ENCODE measurements at regions not wholly inside any gene's neighbourhood (a gene's known extent, or its start where the extent isn't known, plus 50 kb on each side); places are given as distances from the start of the nearest gene placed in this dataset.

GRCh38 chr18:22336406-22336805, 81.3 kb downstream of the CTAGE1 start:
- 94% methylated on average over 4 of the region's 4 CpGs for WGBS
- Histone ChIP-seq H3K4me1 (ENCODE audit: control insufficient read depth in 2 of 2, insufficient read depth in 2 of 2, low read length in 2 of 2) (peaks cover 0 to 3% of the 10 kb centered on the region in 2 donors), H3K27me3 (ENCODE audit: control insufficient read depth in 2 of 2, insufficient read depth in 1 of 2, low read length in 1 of 2) (no peaks in the 10 kb centered on the region), H3K36me3 (ENCODE audit: control insufficient read depth in 2 of 2, insufficient read depth in 2 of 2, low read length in 1 of 2) (no peaks in the 10 kb centered on the region), H3K27ac (ENCODE audit: low read depth in 1 of 2, low read length in 1 of 2) (no peak overlapping the region), H3K4me3 (ENCODE audit: low read length in 2 of 2) (no peak overlapping the region), H3K9me3 (ENCODE audit: control insufficient read depth in 2 of 2, insufficient read depth in 1 of 2, low read length in 1 of 2) (no peaks in the 10 kb centered on the region)
- no peak for DNase-seq (ENCODE audit: low read depth in 6 of 9, low spot score in 9 of 9)

GRCh38 chr18:22335731-22336198, 82.0 kb downstream of the CTAGE1 start:
- no peak for DNase-seq (ENCODE audit: low read depth in 6 of 9, low spot score in 9 of 9)
- 83% methylated on average over 15 of the region's 15 CpGs for WGBS
- no peak overlapping the region for H3K4me3 ChIP-seq (ENCODE audit: low read length in 2 of 2)

GRCh38 chr18:22334567-22334966, 83.1 kb downstream of the CTAGE1 start:
- Histone ChIP-seq H3K4me3 (ENCODE audit: low read length in 2 of 2) (no peak overlapping the region), H3K4me1 (ENCODE audit: control insufficient read depth in 2 of 2, insufficient read depth in 2 of 2, low read length in 2 of 2) (peaks cover 0 to 3% of the 10 kb centered on the region in 2 donors), H3K27ac (ENCODE audit: low read depth in 1 of 2, low read length in 1 of 2) (no peak overlapping the region), H3K27me3 (ENCODE audit: control insufficient read depth in 2 of 2, insufficient read depth in 1 of 2, low read length in 1 of 2) (no peaks in the 10 kb centered on the region), H3K9me3 (ENCODE audit: control insufficient read depth in 2 of 2, insufficient read depth in 1 of 2, low read length in 1 of 2) (no peaks in the 10 kb centered on the region), H3K36me3 (ENCODE audit: control insufficient read depth in 2 of 2, insufficient read depth in 2 of 2, low read length in 1 of 2) (no peaks in the 10 kb centered on the region)
- WGBS: 94% methylated on average over 5 of the region's 5 CpGs
- DNase-seq (ENCODE audit: low read depth in 6 of 9, low spot score in 9 of 9): no peak

More at GRCh38 chr18:22335731-22336198, 82.0 kb downstream of the CTAGE1 start:
- Histone ChIP-seq H3K9me3 (ENCODE audit: control insufficient read depth in 2 of 2, insufficient read depth in 1 of 2, low read length in 1 of 2) (no peaks in the 10 kb centered on the region), H3K27ac (ENCODE audit: low read depth in 1 of 2, low read length in 1 of 2) (no peak overlapping the region), H3K27me3 (ENCODE audit: control insufficient read depth in 2 of 2, insufficient read depth in 1 of 2, low read length in 1 of 2) (no peaks in the 10 kb centered on the region), H3K36me3 (ENCODE audit: control insufficient read depth in 2 of 2, insufficient read depth in 2 of 2, low read length in 1 of 2) (no peaks in the 10 kb centered on the region), H3K4me1 (ENCODE audit: control insufficient read depth in 2 of 2, insufficient read depth in 2 of 2, low read length in 2 of 2) (peaks cover 0 to 3% of the 10 kb centered on the region in 2 donors)

- WGBS: 63% methylated on average over 5 of the region's 5 CpGs
- H3K27me3 ChIP-seq (ENCODE audit: control insufficient read depth in 2 of 2, insufficient read depth in 1 of 2, low read length in 1 of 2): no peaks in the 10 kb centered on the region
- no peaks in the 10 kb centered on the region for H3K36me3 ChIP-seq (ENCODE audit: control insufficient read depth in 2 of 2, insufficient read depth in 2 of 2, low read length in 1 of 2)
- DNase-seq (ENCODE audit: low read depth in 6 of 9, low spot score in 9 of 9): no peak
- no peaks in the 10 kb centered on the region for H3K9me3 ChIP-seq (ENCODE audit: control insufficient read depth in 2 of 2, insufficient read depth in 1 of 2, low read length in 1 of 2)
- H3K4me3 ChIP-seq (ENCODE audit: low read length in 2 of 2): no peak overlapping the region
- no peak overlapping the region for H3K27ac ChIP-seq (ENCODE audit: low read depth in 1 of 2, low read length in 1 of 2)
- H3K4me1 ChIP-seq (ENCODE audit: control insufficient read depth in 2 of 2, insufficient read depth in 2 of 2, low read length in 2 of 2): peaks cover 0 to under 1% of the 10 kb centered on the region in 2 donors
These were observed 85.1 kb downstream of the CTAGE1 start for GRCh38 chr18:22332590-22332989.

GRCh38 chr18:22330508-22330907, 87.2 kb downstream of the CTAGE1 start:
- H3K27me3 ChIP-seq (ENCODE audit: control insufficient read depth in 2 of 2, insufficient read depth in 1 of 2, low read length in 1 of 2): no peaks in the 10 kb centered on the region
- DNase-seq (ENCODE audit: low read depth in 6 of 9, low spot score in 9 of 9): no peak
- WGBS: 96% methylated on average over 5 of the region's 5 CpGs
- H3K9me3 ChIP-seq (ENCODE audit: control insufficient read depth in 2 of 2, insufficient read depth in 1 of 2, low read length in 1 of 2): no peaks in the 10 kb centered on the region
- H3K27ac ChIP-seq (ENCODE audit: low read depth in 1 of 2, low read length in 1 of 2): no peak overlapping the region
- no peaks in the 10 kb centered on the region for H3K4me1 ChIP-seq (ENCODE audit: control insufficient read depth in 2 of 2, insufficient read depth in 2 of 2, low read length in 2 of 2)
- H3K36me3 ChIP-seq (ENCODE audit: control insufficient read depth in 2 of 2, insufficient read depth in 2 of 2, low read length in 1 of 2): no peaks in the 10 kb centered on the region
- no peak overlapping the region for H3K4me3 ChIP-seq (ENCODE audit: low read length in 2 of 2)

GRCh38 chr18:22325396-22325795, 92.3 kb downstream of the CTAGE1 start:
- Histone ChIP-seq H3K36me3 (ENCODE audit: control insufficient read depth in 2 of 2, insufficient read depth in 2 of 2, low read length in 1 of 2) (no peaks in the 10 kb centered on the region), H3K27ac (ENCODE audit: low read depth in 1 of 2, low read length in 1 of 2) (no peak overlapping the region), H3K27me3 (ENCODE audit: control insufficient read depth in 2 of 2, insufficient read depth in 1 of 2, low read length in 1 of 2) (peaks cover 0 to 12% of the 10 kb centered on the region in 2 donors), H3K4me1 (ENCODE audit: control insufficient read depth in 2 of 2, insufficient read depth in 2 of 2, low read length in 2 of 2) (peaks cover 0 to 6% of the 10 kb centered on the region in 2 donors), H3K9me3 (ENCODE audit: control insufficient read depth in 2 of 2, insufficient read depth in 1 of 2, low read length in 1 of 2) (no peaks in the 10 kb centered on the region), H3K4me3 (ENCODE audit: low read length in 2 of 2) (no peak overlapping the region)
- no peak for DNase-seq (ENCODE audit: low read depth in 6 of 9, low spot score in 9 of 9)
- WGBS: 98% methylated on average over 8 of the region's 8 CpGs

GRCh38 chr18:22324191-22325131, 93.3 kb downstream of the CTAGE1 start:
- peaks cover 0 to 12% of the 10 kb centered on the region in 2 donors for H3K27me3 ChIP-seq (ENCODE audit: control insufficient read depth in 2 of 2, insufficient read depth in 1 of 2, low read length in 1 of 2)
- 7% methylated on average over 30 of the region's 30 CpGs for WGBS
- H3K36me3 ChIP-seq (ENCODE audit: control insufficient read depth in 2 of 2, insufficient read depth in 2 of 2, low read length in 1 of 2): no peaks in the 10 kb centered on the region
- no peak overlapping the region for H3K27ac ChIP-seq (ENCODE audit: low read depth in 1 of 2, low read length in 1 of 2)
- no peak for DNase-seq (ENCODE audit: low read depth in 6 of 9, low spot score in 9 of 9)
- peaks cover 0 to 6% of the 10 kb centered on the region in 2 donors for H3K4me1 ChIP-seq (ENCODE audit: control insufficient read depth in 2 of 2, insufficient read depth in 2 of 2, low read length in 2 of 2)
- H3K4me3 ChIP-seq (ENCODE audit: low read length in 2 of 2): no peak overlapping the region
- H3K9me3 ChIP-seq (ENCODE audit: control insufficient read depth in 2 of 2, insufficient read depth in 1 of 2, low read length in 1 of 2): no peaks in the 10 kb centered on the region

GRCh38 chr18:22322243-22322691, 95.4 kb downstream of the CTAGE1 start:
- H3K27ac ChIP-seq (ENCODE audit: low read depth in 1 of 2, low read length in 1 of 2): no peak overlapping the region
- H3K9me3 ChIP-seq (ENCODE audit: control insufficient read depth in 2 of 2, insufficient read depth in 1 of 2, low read length in 1 of 2): no peaks in the 10 kb centered on the region
- H3K36me3 ChIP-seq (ENCODE audit: control insufficient read depth in 2 of 2, insufficient read depth in 2 of 2, low read length in 1 of 2): no peaks in the 10 kb centered on the region
- peaks cover 0 to 6% of the 10 kb centered on the region in 2 donors for H3K4me1 ChIP-seq (ENCODE audit: control insufficient read depth in 2 of 2, insufficient read depth in 2 of 2, low read length in 2 of 2)
- DNase-seq (ENCODE audit: low read depth in 6 of 9, low spot score in 9 of 9): no peak
- WGBS: 94% methylated on average over 7 of the region's 7 CpGs
- H3K4me3 ChIP-seq (ENCODE audit: low read length in 2 of 2): no peak overlapping the region
- peaks cover 0 to 12% of the 10 kb centered on the region in 2 donors for H3K27me3 ChIP-seq (ENCODE audit: control insufficient read depth in 2 of 2, insufficient read depth in 1 of 2, low read length in 1 of 2)

GRCh38 chr18:22320771-22321170, 96.9 kb downstream of the CTAGE1 start:
- no peak overlapping the region for H3K4me3 ChIP-seq (ENCODE audit: low read length in 2 of 2)
- peaks cover 0 to 6% of the 10 kb centered on the region in 2 donors for H3K4me1 ChIP-seq (ENCODE audit: control insufficient read depth in 2 of 2, insufficient read depth in 2 of 2, low read length in 2 of 2)
- peaks cover 0 to 12% of the 10 kb centered on the region in 2 donors for H3K27me3 ChIP-seq (ENCODE audit: control insufficient read depth in 2 of 2, insufficient read depth in 1 of 2, low read length in 1 of 2)
- no peaks in the 10 kb centered on the region for H3K36me3 ChIP-seq (ENCODE audit: control insufficient read depth in 2 of 2, insufficient read depth in 2 of 2, low read length in 1 of 2)
- DNase-seq (ENCODE audit: low read depth in 6 of 9, low spot score in 9 of 9): no peak
- WGBS: 94% methylated on average over 3 of the region's 3 CpGs
- H3K9me3 ChIP-seq (ENCODE audit: control insufficient read depth in 2 of 2, insufficient read depth in 1 of 2, low read length in 1 of 2): no peaks in the 10 kb centered on the region
- no peak overlapping the region for H3K27ac ChIP-seq (ENCODE audit: low read depth in 1 of 2, low read length in 1 of 2)
